Cardiac fibroblast (primary cell): ENCODE measurements at regions not wholly inside any gene's neighbourhood (a gene's known extent, or its start where the extent isn't known, plus 50 kb on each side); places are given as distances from the start of the nearest gene placed in this dataset.

Experiments used
- DNase-seq, 2 donors: peaks; one replicate each; pipeline versions ENCODE4 v3.0.0 to v3.0.0-alpha.2; 2010; ENCODE audit warnings: low read depth in 2 of 2
- H3K4me3 ChIP-seq, 2 donors: replicated peaks in 1 of 2; 1 replicate in 1 of 2; 2 replicates in 1 of 2; pipeline ENCODE4 v1.5.1; 2011; ENCODE audit warnings: low read depth in 2 of 2, low read length in 2 of 2, mild to moderate bottlenecking in 2 of 2, moderate library complexity in 1 of 2
- CTCF ChIP-seq: IDR thresholded peaks from one replicate; pipeline ENCODE4 v1.5.1; 2011; ENCODE audit warnings: low read depth, mild to moderate bottlenecking, low read length, inconsistent platforms

GRCh38 chr10:23718946-23719345, 280.1 kb downstream of the OTUD1 start:
- H3K4me3 ChIP-seq: no peak overlapping the region
- no peak for DNase-seq
- TF ChIP-seq CTCF: no peak

GRCh38 chr10:23723796-23724195, 284.9 kb downstream of the OTUD1 start:
- no peak for DNase-seq
- TF ChIP-seq CTCF: no peak
- H3K4me3 ChIP-seq: no peak overlapping the region

- no peak for DNase-seq
- no peak for TF ChIP-seq CTCF
- H3K4me3 ChIP-seq: no peak overlapping the region
These were observed 286.7 kb downstream of the OTUD1 start for GRCh38 chr10:23725548-23725947.

- no peak overlapping the region for H3K4me3 ChIP-seq
- no peak for DNase-seq
- no peak for TF ChIP-seq CTCF
These were observed 303.5 kb downstream of the OTUD1 start for GRCh38 chr10:23742368-23742767.

GRCh38 chr10:23742807-23743206, 303.9 kb downstream of the OTUD1 start:
- no peak for TF ChIP-seq CTCF
- no peak for DNase-seq
- H3K4me3 ChIP-seq: no peak overlapping the region

GRCh38 chr10:23754179-23754578, 315.3 kb downstream of the OTUD1 start:
- no peak overlapping the region for H3K4me3 ChIP-seq
- no peak for TF ChIP-seq CTCF
- no peak for DNase-seq

GRCh38 chr10:23754941-23755340, 316.1 kb downstream of the OTUD1 start:
- DNase-seq: no peak
- TF ChIP-seq CTCF: no peak
- no peak overlapping the region for H3K4me3 ChIP-seq
